GM23338 (cell line): ENCODE measurements at regions not wholly inside any gene's neighbourhood (a gene's known extent, or its start where the extent isn't known, plus 50 kb on each side); places are given as distances from the start of the nearest gene placed in this dataset.
A peak's percentile ranks its signal among the peaks of the same experiment; 100 is the strongest.

Experiments
- ETS1 ChIP-seq: IDR thresholded peaks from 2 replicates; pipeline ENCODE4 v1.6.1; 2016; ENCODE audit warnings: antibody characterized with exemption
- EZH2 ChIP-seq: fragments of 200-600 bp; sonication (generic); IDR thresholded peaks from one replicate; pipeline ENCODE4 v1.8.0; 2017; ENCODE audit warnings: antibody characterized with exemption, mild to moderate bottlenecking, low read depth; ENCODE audit not compliant: unreplicated experiment
- EZH2phosphoT487 ChIP-seq: fragments of 200-600 bp; sonication (generic); IDR thresholded peaks from one replicate; pipeline ENCODE4 v1.8.1; 2018; ENCODE audit warnings: antibody characterized with exemption; ENCODE audit not compliant: unreplicated experiment
- JUNB ChIP-seq: IDR thresholded peaks from one replicate; pipeline ENCODE4 v1.6.1; 2016; ENCODE audit warnings: antibody characterized with exemption; ENCODE audit not compliant: unreplicated experiment
- NANOG ChIP-seq: IDR thresholded peaks from 2 replicates; pipeline ENCODE4 v1.6.1; 2016; ENCODE audit warnings: antibody characterized with exemption, borderline replicate concordance
- POLR2AphosphoS5 ChIP-seq: IDR thresholded peaks from 2 replicates; pipeline ENCODE4 v1.6.1; 2016; ENCODE audit warnings: antibody characterized with exemption, low read depth
- REST ChIP-seq: IDR thresholded peaks from one replicate; pipeline ENCODE4 v1.6.1; 2018; ENCODE audit warnings: antibody characterized with exemption; ENCODE audit not compliant: unreplicated experiment
- STAT1 ChIP-seq: IDR thresholded peaks from one replicate; pipeline ENCODE4 v1.6.1; 2016; ENCODE audit warnings: antibody characterized with exemption; ENCODE audit not compliant: unreplicated experiment
- ZNF331 ChIP-seq: fragments of 250-450 bp; sonication (Bioruptor Pico); IDR thresholded peaks from 2 replicates; pipeline ENCODE4 v1.5.0; 2020; ENCODE audit warnings: low read depth, mild to moderate bottlenecking, moderate library complexity
- TF ChIP-seq, protein P1 (sequence below), 2 experiments: fragments of 200-600 bp in 1 of 2; sonication (generic) in 1 of 2; conservative IDR thresholded peaks; 2 replicates each; pipeline versions ENCODE4 v1.5.1 to v1.6.1; 2016 to 2017; ENCODE audit warnings: antibody characterized with exemption in 2 of 2, low read depth in 2 of 2, mild to moderate bottlenecking in 2 of 2, moderate library complexity in 1 of 2

DNA sequence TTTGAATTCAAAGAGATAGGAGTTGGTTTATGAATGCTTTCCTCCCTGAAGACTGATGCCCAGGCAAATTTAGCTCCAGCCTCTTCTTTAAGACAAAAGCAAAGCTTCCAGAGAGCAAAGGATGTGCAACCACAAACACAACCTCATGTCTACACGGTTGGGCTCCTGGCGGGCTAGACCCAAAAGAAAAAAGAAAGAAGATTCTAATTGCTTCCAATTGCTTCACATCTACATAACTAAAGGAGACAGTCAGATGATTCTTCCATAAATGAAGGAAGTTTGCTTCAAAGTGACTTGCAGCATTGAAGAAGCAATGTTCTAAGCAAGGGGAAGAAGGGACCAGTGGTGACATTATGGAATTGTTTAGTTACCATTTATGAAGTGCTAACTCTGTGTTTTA is 1603.0 kb upstream of the TENM3 start:
- TF ChIP-seq NANOG (peak; percentile 81), EZH2phosphoT487 (no peak), REST (no peak), JUNB (no peak), STAT1 (no peak), EZH2 (no peak), POLR2AphosphoS5 (no peak), ZNF331 (CRISPR knock-in tag) (no peak), ETS1 (no peak)
- TF ChIP-seq, protein P1, sequence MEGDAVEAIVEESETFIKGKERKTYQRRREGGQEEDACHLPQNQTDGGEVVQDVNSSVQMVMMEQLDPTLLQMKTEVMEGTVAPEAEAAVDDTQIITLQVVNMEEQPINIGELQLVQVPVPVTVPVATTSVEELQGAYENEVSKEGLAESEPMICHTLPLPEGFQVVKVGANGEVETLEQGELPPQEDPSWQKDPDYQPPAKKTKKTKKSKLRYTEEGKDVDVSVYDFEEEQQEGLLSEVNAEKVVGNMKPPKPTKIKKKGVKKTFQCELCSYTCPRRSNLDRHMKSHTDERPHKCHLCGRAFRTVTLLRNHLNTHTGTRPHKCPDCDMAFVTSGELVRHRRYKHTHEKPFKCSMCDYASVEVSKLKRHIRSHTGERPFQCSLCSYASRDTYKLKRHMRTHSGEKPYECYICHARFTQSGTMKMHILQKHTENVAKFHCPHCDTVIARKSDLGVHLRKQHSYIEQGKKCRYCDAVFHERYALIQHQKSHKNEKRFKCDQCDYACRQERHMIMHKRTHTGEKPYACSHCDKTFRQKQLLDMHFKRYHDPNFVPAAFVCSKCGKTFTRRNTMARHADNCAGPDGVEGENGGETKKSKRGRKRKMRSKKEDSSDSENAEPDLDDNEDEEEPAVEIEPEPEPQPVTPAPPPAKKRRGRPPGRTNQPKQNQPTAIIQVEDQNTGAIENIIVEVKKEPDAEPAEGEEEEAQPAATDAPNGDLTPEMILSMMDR (conservative IDR thresholded peaks at IDR 0.05; ENCODE audit: low read depth in 2 of 2): no peak
